GM19193 (cell line): ENCODE measurements at regions not wholly inside any gene's neighbourhood (a gene's known extent, or its start where the extent isn't known, plus 50 kb on each side); places are given as distances from the start of the nearest gene placed in this dataset.

Source experiments
- POLR2A ChIP-seq: IDR thresholded peaks from 4 replicates; pipeline ENCODE4 v1.6.1; 2011; ENCODE audit not compliant: insufficient read depth, insufficient read length; ENCODE audit errors: extremely low read depth

DNA sequence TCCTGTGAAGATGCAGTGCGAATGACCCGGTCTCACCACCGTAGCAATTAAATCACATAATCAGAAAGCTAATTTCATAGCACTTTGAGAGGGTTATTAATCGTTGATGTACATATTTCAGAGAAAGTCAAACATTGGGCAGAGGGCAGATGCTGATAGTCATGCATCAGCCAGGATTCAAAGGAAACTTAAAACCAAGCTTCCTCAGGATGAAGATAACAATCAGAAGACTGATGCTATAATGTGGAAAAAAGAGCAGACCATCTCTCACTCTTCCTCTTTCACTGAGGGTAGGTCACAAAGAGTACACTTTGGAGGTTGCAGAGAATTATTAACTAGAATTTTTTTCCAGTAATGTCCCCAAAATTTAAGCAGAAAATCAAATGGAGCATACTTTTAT, 1027.7 kb upstream of the ZEB2 start:
- TF ChIP-seq POLR2A, result no peak

DNA sequence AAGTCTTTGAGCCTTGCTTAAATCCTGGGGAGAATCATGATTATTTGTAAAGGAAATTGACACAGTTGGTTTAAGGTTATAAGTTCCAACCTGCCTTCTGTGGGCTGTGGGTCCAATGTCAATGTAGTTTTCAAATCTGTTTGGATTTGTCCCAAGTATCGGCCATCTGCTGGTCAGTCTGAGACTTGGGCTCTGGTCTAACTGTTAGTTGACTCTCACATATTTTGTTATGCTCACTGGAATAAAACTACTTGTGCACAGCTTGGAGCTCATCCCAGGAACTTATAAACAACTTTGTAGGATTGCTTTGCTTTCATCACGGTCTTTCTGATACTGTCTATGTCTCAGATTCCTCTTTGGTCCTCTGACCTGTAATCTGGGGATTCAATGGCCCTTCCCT, 1026.2 kb upstream of the ZEB2 start:
- TF ChIP-seq POLR2A, result no peak

DNA sequence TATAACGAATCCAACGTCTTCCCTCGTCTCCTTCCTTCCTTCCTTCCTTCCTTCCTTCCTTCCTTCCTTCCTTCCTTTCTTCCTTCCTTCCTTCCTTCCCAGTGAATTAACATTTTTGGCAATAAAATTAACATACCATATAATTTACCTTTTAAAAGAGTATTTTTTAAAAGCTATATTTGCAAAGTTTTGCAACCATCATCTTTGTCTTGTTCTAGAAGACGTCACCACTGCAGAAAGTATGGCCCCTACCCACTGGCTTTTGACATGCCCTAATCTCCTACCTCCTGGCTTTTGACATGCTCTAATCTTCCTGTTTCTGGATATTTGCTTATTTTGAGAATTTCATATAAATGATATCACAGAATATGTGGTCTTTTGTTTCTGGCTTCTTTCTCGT, 1023.9 kb upstream of the ZEB2 start:
- no peak for TF ChIP-seq POLR2A

DNA sequence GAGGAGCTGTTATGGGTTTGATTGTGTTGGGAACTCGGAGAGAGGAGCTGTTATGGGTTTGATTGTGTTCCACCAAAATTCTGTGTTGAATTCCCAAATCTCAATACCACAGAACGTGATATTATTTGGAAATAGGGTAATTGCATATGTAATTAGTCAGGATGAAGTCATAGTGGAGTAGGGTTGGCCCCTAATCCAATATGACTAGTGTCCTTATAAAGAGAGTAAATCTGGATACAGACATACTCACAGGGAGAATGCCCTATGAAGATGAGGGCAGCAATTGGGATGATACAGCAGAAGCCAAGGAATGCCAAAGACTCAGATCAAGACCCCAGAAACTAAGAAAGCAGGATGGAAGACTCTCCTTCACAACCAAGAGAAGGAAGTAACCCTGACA, 1023.2 kb upstream of the ZEB2 start:
- no peak for TF ChIP-seq POLR2A

DNA sequence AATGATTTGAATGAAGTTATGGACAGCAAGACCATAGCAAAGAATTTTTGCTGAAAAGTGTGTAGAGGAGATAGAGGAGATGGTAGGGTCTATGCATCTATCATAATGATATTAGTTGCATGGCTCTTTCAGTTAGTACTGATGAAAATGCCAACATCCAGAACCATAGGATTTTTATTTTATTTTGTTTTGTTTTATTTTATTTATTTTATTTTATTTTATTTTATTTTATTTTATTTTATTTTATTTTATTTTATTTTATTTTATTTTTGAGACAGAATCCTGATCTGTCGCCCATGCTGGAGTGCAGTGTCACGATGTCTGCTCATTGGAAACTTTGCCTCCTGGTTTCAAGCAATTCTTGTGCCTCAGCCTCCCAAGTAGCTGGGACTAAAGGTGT, 1021.1 kb upstream of the ZEB2 start:
- TF ChIP-seq POLR2A, result no peak

DNA sequence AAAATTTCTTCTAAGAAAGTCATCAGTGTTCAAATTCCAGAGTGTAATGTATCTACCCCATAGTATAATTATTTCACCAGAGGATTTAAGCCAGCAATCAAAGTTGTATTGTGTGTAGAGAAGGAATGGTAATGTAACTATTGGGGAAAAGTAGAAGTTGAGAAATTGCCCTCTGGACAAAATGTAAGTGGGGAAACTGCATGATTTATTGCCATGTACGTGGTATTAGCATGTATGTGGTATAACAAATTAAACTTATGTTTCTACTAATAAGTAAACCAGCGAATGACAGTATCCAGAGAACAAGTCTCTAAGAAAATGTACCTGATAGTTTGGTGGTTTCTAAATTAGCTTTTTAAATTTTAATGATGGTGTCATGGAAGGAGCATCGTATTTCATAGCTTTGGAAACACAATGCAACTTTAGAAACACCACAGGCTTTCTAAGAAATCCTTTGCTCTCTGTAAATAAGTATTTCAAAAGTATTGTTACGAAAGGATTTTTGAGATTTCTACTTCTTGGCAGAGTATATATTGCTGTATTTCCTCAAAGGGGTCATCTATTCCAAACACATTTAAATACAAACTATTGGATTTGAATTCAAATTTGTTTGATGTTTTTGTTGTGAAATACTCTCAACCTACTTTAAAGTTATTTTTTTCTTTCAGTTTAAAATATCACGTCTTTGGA, 1018.9 kb upstream of the ZEB2 start:
- no peak for TF ChIP-seq POLR2A

DNA sequence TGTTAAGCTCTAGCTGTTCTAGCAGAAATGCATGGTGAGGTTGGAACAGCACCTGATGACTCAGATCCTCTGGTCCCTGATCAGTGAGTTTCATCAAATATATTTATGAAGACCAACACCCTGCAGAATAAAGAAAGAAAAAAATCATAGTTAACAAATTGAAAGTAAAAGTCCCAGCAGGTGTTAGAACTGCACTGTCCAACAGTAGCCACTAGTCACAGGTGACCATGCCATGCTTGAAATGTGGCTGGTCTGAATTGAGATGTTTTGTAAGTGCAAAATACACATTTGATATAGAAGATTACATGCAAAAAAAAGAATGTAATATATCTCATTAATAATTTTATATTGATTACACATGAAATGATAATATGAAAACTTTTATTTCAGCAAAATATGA, 1010.7 kb upstream of the ZEB2 start:
- no peak for TF ChIP-seq POLR2A

DNA sequence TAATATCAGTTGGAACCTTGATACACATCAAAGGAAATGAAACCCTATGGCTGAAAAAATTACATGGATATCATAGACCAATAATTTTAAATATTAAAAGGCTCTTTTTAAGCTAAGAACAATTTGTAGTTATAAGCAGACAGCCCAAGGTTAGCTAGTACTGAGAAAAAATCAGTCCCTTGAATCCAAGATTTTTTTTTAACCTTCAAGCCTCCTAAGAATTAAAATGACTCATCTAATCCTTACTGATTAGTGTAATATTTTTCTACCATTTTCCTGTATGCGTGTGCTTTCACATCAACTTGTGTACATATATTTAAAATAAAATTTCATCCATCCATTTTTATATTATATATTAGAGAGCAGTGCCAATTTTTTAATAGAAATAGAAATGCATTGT, 1004.9 kb upstream of the ZEB2 start:
- no peak for TF ChIP-seq POLR2A

DNA sequence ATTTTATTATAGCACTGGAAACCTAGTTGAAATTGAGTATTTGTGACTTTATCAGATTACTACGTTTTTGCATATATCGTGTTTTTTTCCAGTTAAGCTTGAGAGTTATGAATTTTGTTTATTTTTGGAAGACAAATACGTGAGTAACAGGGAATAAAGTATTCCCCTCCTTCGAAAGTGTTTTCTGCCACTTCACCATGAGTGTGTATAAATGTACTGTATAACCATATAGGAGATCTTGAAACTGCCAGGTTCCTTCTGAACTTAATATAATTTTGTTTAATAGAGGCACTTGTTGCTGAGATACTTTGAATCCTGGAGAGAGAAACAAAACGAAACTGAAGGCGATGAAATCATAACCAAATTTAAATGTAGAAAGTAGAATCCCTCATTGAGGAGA, 1004.4 kb upstream of the ZEB2 start:
- no peak for TF ChIP-seq POLR2A

DNA sequence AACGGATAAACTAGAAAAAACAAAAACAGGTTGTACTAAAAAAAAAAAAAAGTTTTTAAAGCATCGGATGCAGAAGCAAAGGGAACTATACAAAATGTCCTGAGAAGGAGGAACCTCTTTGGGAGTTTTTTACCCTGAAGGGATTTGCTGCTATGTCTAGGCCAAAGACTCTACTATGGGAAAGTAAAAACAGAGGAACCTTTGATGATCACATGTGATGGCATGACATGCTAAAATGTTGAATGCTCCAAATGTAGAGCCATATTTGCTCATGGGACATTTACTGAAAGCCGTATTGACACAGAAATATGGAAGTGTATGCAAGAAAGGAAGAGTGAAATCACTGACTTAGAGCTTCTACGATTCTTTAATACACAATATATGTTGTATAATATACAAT, 992.0 kb upstream of the ZEB2 start:
- TF ChIP-seq POLR2A, result no peak

DNA sequence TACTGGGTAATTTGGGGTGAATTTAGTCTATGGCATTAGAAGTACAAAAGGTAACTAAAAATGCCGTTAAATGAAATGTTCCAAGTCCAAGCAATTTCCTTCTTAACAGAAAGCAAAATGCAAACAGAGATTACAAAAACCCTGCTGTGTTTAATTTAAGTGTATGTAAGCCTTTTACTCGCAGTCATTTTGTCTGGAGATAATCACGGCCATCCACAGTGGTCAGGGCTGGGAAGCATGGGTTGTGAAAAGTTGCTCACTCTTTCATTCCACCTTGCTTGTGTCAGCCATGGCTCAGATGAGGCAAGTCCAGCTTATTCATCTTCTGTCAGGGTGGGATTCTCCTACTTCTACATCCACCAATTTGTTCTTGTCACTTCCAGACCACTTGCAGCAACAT, 983.6 kb upstream of the ZEB2 start:
- TF ChIP-seq POLR2A, result no peak

DNA sequence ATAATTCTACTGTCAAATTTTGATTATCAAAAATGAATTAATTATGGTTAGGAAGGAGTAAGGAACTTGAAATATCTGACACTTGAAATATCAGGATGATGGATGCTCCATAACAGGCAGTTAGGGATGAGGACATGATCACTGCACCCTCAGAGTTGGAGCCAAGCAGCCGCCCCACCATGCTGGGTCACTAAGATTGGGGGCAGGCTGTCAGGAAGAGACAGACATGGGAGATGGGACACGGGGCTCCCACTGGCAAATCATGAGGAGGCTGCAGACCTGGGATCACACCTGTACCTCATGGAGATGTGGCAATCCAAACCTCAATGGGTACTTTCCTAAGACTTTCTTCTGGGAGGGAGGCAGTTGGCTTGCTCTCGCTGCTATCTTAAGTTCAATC, 982.0 kb upstream of the ZEB2 start:
- TF ChIP-seq POLR2A, result no peak

DNA sequence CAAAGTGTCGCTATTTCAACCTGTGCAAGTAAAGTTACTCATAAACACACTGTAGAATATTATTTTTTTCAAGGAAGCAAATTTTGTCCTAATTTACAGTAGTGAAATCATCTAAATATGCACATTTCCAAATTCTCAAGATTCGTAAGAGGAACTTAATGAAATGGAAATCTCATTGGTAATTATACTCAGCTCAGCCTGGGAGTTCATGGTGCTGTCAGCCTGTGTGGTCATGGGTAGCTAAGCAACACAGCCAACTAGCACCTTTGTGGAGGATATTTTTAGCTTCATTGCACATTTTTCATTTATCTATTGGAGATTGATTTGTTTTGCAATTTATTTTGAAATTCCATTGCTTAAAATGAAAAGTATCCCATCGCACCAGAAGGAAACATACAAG, 975.7 kb upstream of the ZEB2 start:
- TF ChIP-seq POLR2A, result no peak

DNA sequence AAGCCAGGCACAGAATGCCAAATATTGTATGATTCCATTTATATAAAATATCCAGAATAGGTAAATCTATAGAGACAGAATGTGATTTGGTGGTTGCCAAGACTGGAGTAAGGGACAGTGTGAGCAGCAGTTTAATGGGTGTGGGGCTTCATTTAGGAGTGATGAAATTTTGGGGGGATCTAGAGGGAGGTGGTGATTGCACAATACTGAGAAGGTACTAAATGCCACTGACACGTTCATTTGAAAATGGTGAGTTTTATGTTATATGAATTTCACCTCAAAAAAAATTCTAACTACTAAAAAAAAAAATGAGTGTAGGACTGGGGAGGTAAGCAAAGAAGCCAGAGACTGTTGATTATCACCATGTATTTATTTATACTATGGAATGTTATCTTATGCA, 974.5 kb upstream of the ZEB2 start:
- no peak for TF ChIP-seq POLR2A

DNA sequence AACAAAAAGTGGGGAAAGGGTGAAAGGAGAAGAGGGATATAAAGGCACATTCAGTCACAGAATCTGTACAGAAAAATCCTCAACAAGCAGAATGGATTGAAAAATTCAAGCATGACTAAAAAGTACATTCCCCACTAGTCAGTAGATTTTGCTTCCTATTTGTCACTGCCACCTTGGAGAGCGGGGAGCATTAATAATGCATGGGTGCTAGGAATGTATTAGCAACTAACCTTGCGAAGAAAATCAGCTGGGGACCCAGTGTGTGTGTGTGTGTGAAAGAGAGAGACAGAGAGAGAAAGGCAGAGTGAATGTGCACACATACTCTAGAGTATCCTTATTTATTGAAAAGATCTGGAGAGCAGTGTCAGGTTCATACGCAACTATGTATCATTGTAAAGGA, 968.7 kb upstream of the ZEB2 start:
- no peak for TF ChIP-seq POLR2A

DNA sequence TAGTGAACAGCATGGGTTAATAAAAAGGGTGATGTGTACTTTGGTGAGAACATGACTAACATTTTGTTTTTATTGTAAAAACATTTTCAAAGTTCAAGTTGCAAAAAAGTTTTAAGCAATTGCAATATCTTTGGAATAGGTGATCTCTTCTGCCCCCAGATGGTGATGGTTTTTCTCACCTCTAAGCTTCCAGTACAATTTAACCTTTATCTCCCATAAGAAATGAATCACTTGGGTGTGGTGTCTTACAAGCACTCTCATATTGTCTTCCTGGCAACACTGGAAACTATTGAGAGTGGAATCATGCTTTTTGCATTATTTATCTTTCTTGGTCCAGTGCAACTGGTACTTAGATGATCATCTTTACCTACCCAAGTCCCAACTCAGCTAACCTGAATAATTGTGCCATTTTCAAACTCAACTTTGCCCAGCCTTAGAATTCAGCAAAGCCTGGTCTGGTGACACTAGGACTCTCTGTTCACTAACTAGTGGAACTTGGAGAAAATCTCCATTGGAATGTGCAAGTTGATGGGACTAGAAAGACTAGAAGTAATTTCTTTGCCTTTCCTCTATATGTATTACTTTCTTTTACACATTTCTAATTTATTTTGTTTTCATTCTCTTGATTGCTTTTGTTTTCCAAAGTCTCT, 964.7 kb upstream of the ZEB2 start:
- TF ChIP-seq POLR2A, result no peak

DNA sequence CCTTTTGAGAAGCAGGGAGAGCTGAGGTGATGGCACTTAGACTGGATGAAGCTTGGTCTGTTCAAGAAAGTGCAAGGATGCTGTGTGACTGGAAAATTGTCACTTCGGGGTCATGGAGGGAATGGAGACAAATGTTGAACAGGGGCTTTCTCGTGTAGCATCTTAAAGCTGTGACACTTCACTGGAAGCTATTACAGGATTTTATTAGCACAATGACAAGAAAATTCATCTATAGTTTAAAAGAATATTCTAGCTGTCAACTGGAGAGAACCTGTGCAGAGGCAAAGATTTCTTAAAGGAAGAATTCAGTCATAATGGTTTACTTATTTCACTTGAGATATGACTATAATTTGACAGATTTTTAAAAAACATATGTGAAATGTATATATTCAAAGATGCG, 963.9 kb upstream of the ZEB2 start:
- no peak for TF ChIP-seq POLR2A
